CD4-positive, CD25-positive, alpha-beta regulatory T cell (primary cell): ENCODE measurements at regions not wholly inside any gene's neighbourhood (a gene's known extent, or its start where the extent isn't known, plus 50 kb on each side); places are given as distances from the start of the nearest gene placed in this dataset.

ENCODE experiments used
- ATAC-seq, 2 donors: fragments of 150-1000 bp; cut with Tn5 transposase; one replicate each; pipeline ENCODE4 v1.10.0; 2021; ENCODE audit warnings: low read depth in 2 of 2, moderate number of reproducible peaks in 2 of 2, moderate library complexity in 1 of 2
- DNase-seq, 3 donors: peaks; one replicate each; pipeline versions ENCODE4 v3.0.0 to v3.0.0-alpha.2; 2012 to 2022; ENCODE audit warnings: mixed read lengths in 1 of 3
- H3K27ac ChIP-seq: one replicate; pipeline ENCODE4 v1.7.0; 2013; ENCODE audit warnings: mild to moderate bottlenecking, low read length; ENCODE audit not compliant: insufficient read depth, poor library complexity, severe bottlenecking
- H3K27me3 ChIP-seq: one replicate; pipeline ENCODE4 v1.7.0; 2013; ENCODE audit warnings: low read length; ENCODE audit not compliant: control insufficient read depth, insufficient read depth
- H3K36me3 ChIP-seq: one replicate; pipeline ENCODE4 v1.7.0; 2013; ENCODE audit warnings: mild to moderate bottlenecking, low read length, moderate library complexity; ENCODE audit not compliant: control insufficient read depth, insufficient read depth
- H3K4me1 ChIP-seq: 2 replicates; pipeline ENCODE4 v1.7.0; 2013; ENCODE audit warnings: mild to moderate bottlenecking, low read length; ENCODE audit not compliant: insufficient read depth, control insufficient read depth, poor library complexity, severe bottlenecking
- H3K4me3 ChIP-seq: one replicate; pipeline ENCODE4 v1.7.0; 2013; ENCODE audit warnings: low read depth, mild to moderate bottlenecking, low read length, moderate library complexity
- H3K9me3 ChIP-seq, 2 experiments: 1 replicate in 1 of 2; 2 replicates in 1 of 2; pipeline ENCODE4 v1.7.0; 2013; ENCODE audit warnings: low read length in 2 of 2, mild to moderate bottlenecking in 1 of 2, moderate library complexity in 1 of 2; ENCODE audit not compliant: control insufficient read depth in 2 of 2
- H3K27ac Mint-ChIP-seq, 3 donors: one replicate each; pipeline ENCODE4 v1.8.0; 2020 to 2022; ENCODE audit warnings: mild to moderate bottlenecking in 3 of 3, mixed read lengths in 3 of 3, moderate library complexity in 2 of 3
- H3K27me3 Mint-ChIP-seq: one replicate; pipeline ENCODE4 v1.8.0; 2022; ENCODE audit warnings: mild to moderate bottlenecking, mixed read lengths
- H3K36me3 Mint-ChIP-seq: one replicate; pipeline ENCODE4 v1.8.0; 2020; ENCODE audit warnings: mixed read lengths
- H3K4me1 Mint-ChIP-seq, 4 donors: one replicate each; pipeline ENCODE4 v1.8.0; 2020 to 2022; ENCODE audit warnings: mixed read lengths in 4 of 4, mild to moderate bottlenecking in 1 of 4
- H3K4me3 Mint-ChIP-seq, 4 donors: one replicate each; pipeline ENCODE4 v1.8.0; 2020 to 2022; ENCODE audit warnings: mild to moderate bottlenecking in 4 of 4, mixed read lengths in 4 of 4, moderate library complexity in 3 of 4
- H3K9me3 Mint-ChIP-seq, 7 donors: one replicate each; pipeline ENCODE4 v1.8.0; 2020 to 2022; ENCODE audit warnings: mixed read lengths in 7 of 7, mild to moderate bottlenecking in 3 of 7, moderate library complexity in 2 of 7

DNA sequence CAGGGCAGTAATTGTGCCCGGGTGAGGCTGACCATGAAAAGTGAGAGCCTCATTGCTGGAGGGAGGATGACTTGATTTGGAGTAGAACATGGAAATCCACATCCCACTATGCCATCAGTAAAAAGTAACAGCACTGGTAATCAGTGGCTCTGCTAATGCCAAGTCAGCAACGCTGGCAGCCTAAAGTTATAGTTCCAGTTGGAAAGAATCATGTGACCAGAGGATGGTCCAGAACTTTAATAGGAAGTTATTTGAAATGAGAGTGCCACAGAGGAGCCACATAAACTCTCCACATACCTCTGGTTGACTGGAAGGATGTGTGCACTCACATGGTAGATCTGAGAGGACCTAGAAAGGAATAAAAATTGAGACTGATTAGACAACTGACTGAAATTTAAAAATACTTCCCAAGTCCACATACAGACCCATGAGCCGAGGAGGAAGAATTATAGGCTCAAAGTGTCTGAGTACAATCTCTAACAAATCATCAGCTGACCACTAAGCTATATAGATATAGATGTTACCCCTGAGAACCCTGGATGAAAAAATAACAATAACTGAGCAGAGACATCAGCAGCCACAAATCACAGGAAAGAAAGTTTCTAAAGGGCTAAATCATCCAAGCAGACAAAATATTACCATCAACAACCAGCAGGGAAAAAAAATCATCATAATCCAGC lies 346.8 kb downstream of the STK39 start:
- H3K36me3 ChIP-seq: no peaks in the 10 kb centered on the region
- no peak overlapping the region for H3K27ac ChIP-seq
- peaks cover 0 to 4% (median 0%) of the 10 kb centered on the region in 4 donors for H3K4me1 Mint-ChIP-seq
- H3K9me3 Mint-ChIP-seq: peaks cover 0 to 5% (median 0%) of the 10 kb centered on the region in 7 donors
- no peak for DNase-seq
- H3K36me3 Mint-ChIP-seq: no peaks in the 10 kb centered on the region
- no peaks in the 10 kb centered on the region for H3K4me1 ChIP-seq
- H3K4me3 ChIP-seq: no peak overlapping the region
- H3K4me3 Mint-ChIP-seq: no peak overlapping the region
- no peak overlapping the region for H3K27ac Mint-ChIP-seq
- no peak for ATAC-seq
- H3K27me3 ChIP-seq: peaks cover 2% of the 10 kb centered on the region
- no peaks in the 10 kb centered on the region for H3K9me3 ChIP-seq
- H3K27me3 Mint-ChIP-seq: peaks cover 6% of the 10 kb centered on the region

DNA sequence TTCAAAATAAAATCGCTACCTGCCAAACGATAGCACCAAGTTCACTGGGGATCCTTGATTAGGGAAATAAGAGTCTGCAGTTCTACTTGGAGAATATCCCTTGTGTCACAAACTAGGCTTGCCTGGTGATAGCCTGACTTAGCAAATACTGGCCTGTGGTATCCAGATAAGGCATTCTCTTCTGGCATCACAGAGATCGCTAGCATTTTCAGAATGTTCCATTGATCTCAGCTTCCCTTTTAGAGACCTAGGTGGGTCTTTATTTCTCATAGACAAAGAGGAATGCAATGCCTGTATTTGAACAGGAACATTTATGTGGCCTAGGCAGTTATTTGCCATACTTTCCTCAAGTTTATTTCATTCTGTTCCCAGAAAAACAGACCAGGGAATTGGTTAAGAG lies 349.1 kb downstream of the STK39 start:
- ATAC-seq: no peak
- Mint-ChIP-seq H3K36me3 (no peaks in the 10 kb centered on the region), H3K9me3 (peaks cover 0 to 5% (median 0%) of the 10 kb centered on the region in 7 donors), H3K4me3 (no peak overlapping the region), H3K4me1 (peaks cover 0 to 2% (median 0%) of the 10 kb centered on the region in 4 donors), H3K27me3 (peaks cover 2% of the 10 kb centered on the region), H3K27ac (no peak overlapping the region)
- no peaks in the 10 kb centered on the region for H3K4me1 ChIP-seq
- no peaks in the 10 kb centered on the region for H3K9me3 ChIP-seq
- no peaks in the 10 kb centered on the region for H3K36me3 ChIP-seq
- H3K27ac ChIP-seq: no peak overlapping the region
- no peak for DNase-seq
- peaks cover 2% of the 10 kb centered on the region for H3K27me3 ChIP-seq
- no peak overlapping the region for H3K4me3 ChIP-seq

DNA sequence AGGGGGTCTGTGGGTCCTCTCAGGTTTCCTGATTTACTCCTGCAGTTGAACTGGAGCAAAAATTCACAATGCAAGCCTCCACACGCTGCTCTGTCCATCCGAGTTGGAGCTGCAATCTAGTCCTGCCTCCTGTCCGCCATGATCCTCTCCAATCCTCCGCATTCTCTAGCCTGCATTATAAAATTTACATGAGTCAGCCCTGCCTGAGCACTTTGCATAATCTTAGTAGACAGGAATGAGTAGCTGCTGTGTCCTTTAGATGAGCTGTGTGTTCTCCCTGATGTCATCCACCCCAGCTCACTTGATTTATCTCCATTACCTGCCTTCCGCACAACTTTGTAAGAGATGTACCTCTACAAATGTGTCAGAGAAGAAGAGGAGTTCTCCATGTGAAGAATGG lies 355.6 kb downstream of the STK39 start:
- H3K36me3 Mint-ChIP-seq: no peaks in the 10 kb centered on the region
- Histone ChIP-seq H3K27ac (no peak overlapping the region), H3K4me3 (no peak overlapping the region), H3K9me3 (no peaks in the 10 kb centered on the region), H3K4me1 (no peaks in the 10 kb centered on the region), H3K36me3 (no peaks in the 10 kb centered on the region), H3K27me3 (no peaks in the 10 kb centered on the region)
- ATAC-seq (no peak), DNase-seq (no peak)
- no peak overlapping the region for H3K4me3 Mint-ChIP-seq
- H3K9me3 Mint-ChIP-seq: peaks cover 0 to 18% (median 7%) of the 10 kb centered on the region in 7 donors
- H3K27me3 Mint-ChIP-seq: peaks cover 15% of the 10 kb centered on the region
- H3K4me1 Mint-ChIP-seq: no peaks in the 10 kb centered on the region
- no peak overlapping the region for H3K27ac Mint-ChIP-seq

DNA sequence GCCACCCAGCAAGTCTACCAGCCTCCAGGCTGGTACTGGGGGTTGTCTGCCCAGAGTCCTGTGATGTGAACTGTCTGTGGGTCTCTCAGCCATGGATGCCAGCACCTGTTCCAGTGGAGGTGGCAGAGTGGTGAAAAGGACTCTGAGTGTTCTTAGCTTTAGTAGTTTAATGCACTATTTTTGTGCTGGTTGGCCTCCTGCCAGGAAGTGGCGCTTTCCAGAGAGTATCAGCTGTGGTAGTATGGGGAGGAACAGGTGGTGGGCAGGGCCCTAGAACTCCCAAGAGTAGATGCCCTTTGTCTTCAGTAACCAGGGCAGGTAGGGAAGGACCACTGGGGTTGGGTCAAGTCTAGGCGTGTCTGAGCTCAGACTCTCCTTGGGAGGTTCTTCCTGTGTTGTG lies 356.7 kb downstream of the STK39 start:
- Mint-ChIP-seq H3K9me3 (peaks cover 0 to 18% (median 7%) of the 10 kb centered on the region in 7 donors), H3K36me3 (no peaks in the 10 kb centered on the region), H3K4me3 (no peak overlapping the region), H3K4me1 (no peaks in the 10 kb centered on the region), H3K27ac (no peak overlapping the region), H3K27me3 (peaks cover 16% of the 10 kb centered on the region)
- Histone ChIP-seq H3K27ac (no peak overlapping the region), H3K36me3 (no peaks in the 10 kb centered on the region), H3K27me3 (no peaks in the 10 kb centered on the region), H3K4me3 (no peak overlapping the region), H3K9me3 (no peaks in the 10 kb centered on the region), H3K4me1 (no peaks in the 10 kb centered on the region)
- DNase-seq: no peak
- ATAC-seq: no peak

DNA sequence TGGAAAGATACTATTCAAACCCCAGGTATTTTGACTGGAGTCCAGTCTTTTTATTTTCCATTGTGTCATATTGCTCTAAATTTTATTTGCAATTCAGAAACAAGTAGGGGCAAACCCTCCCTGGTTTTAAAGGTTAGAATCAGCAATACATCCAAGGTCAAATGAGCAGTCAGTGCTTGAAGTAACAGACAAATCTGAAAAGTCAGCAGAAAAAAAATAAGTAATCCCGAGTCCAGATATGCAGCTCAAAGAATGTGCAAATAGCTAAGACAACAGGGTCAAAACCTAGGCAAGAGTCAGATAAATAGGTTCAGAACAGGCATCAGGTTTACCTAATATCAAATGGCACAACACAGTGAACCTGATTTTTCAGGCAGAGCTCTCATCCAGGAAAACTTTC lies 367.0 kb downstream of the STK39 start:
- Histone ChIP-seq H3K4me3 (no peak overlapping the region), H3K4me1 (no peaks in the 10 kb centered on the region), H3K36me3 (no peaks in the 10 kb centered on the region), H3K9me3 (no peaks in the 10 kb centered on the region), H3K27ac (no peak overlapping the region), H3K27me3 (peaks cover 1% of the 10 kb centered on the region)
- peaks cover 0 to 3% (median 0%) of the 10 kb centered on the region in 7 donors for H3K9me3 Mint-ChIP-seq
- H3K4me1 Mint-ChIP-seq: no peaks in the 10 kb centered on the region
- H3K36me3 Mint-ChIP-seq: no peaks in the 10 kb centered on the region
- H3K4me3 Mint-ChIP-seq: no peak overlapping the region
- H3K27ac Mint-ChIP-seq: no peak overlapping the region
- ATAC-seq (no peak), DNase-seq (no peak)
- H3K27me3 Mint-ChIP-seq: peaks cover 5% of the 10 kb centered on the region

DNA sequence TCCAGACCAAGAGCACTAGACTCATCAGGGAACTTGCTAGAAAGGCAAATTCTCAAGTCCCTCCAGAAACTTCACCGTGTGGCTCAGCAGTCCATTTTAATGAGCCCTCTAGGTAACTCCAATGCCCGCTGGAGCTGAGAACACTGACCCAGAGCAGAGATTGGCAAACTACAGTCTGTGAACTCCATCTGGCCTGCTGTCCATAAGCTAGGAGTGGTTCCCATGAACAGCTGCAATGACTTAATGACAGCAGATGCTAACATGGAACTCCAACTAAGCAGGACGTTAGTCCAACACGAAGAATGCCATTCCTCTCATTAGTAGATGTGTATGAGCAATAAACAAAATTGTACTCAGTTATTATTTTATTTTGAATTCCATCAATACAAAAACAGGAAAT lies 371.9 kb downstream of the STK39 start:
- Histone ChIP-seq H3K9me3 (no peaks in the 10 kb centered on the region), H3K27ac (no peak overlapping the region), H3K36me3 (no peaks in the 10 kb centered on the region), H3K4me1 (no peaks in the 10 kb centered on the region), H3K27me3 (no peaks in the 10 kb centered on the region), H3K4me3 (no peak overlapping the region)
- no peaks in the 10 kb centered on the region for H3K27me3 Mint-ChIP-seq
- H3K4me3 Mint-ChIP-seq: no peak overlapping the region
- no peak for DNase-seq
- H3K36me3 Mint-ChIP-seq: no peaks in the 10 kb centered on the region
- H3K4me1 Mint-ChIP-seq: peaks cover 0 to 4% (median 0%) of the 10 kb centered on the region in 4 donors
- H3K27ac Mint-ChIP-seq: no peak overlapping the region
- H3K9me3 Mint-ChIP-seq: peaks cover 0 to 5% (median 0%) of the 10 kb centered on the region in 7 donors
- ATAC-seq: no peak

DNA sequence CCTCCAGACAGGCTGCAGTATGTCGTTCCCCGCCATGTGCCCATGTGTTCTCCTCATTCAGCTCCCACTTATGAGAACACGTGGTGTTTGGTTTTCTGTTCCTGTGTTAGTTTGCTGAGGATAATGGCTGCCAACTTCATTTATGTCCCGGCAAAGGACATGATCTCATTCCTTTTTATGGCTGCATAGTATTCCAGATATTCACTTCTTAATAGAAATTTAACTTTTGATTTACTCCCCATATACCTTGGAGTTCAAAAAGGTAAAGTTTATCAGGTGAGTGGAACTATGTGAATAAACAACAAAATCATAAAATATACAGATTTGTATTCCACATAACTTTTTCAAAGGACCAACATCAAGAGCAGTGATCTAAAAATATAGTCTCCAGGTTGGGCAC lies 372.6 kb downstream of the STK39 start:
- Histone ChIP-seq H3K27ac (no peak overlapping the region), H3K4me1 (no peaks in the 10 kb centered on the region), H3K27me3 (no peaks in the 10 kb centered on the region), H3K4me3 (no peak overlapping the region), H3K9me3 (no peaks in the 10 kb centered on the region), H3K36me3 (no peaks in the 10 kb centered on the region)
- no peaks in the 10 kb centered on the region for H3K27me3 Mint-ChIP-seq
- H3K9me3 Mint-ChIP-seq: peaks cover 0 to 5% (median 0%) of the 10 kb centered on the region in 7 donors
- no peak overlapping the region for H3K4me3 Mint-ChIP-seq
- no peak for ATAC-seq
- H3K4me1 Mint-ChIP-seq: peaks cover 0 to 4% (median 0%) of the 10 kb centered on the region in 4 donors
- no peaks in the 10 kb centered on the region for H3K36me3 Mint-ChIP-seq
- DNase-seq: no peak
- no peak overlapping the region for H3K27ac Mint-ChIP-seq

DNA sequence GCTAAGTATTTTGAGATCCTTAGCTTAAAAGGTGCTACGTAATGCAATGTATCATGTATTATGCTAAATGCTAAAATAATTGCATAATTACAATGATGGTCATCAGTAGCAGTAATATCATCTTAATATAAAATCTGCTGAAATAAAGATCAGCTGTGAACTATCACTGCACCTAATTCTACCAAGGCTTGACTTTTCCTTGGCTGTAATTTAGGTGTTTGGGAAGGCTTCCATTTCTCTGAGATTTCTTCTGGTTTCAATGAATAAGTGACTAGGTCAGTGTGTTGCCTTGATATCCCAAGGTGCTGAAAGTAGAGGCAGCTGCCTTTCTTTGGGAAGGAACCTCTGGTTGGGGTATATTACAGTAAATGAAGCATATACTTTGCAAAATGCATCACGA lies 376.1 kb downstream of the STK39 start:
- ATAC-seq (no peak), DNase-seq (no peak)
- Histone ChIP-seq H3K27me3 (no peaks in the 10 kb centered on the region), H3K4me3 (no peak overlapping the region), H3K9me3 (no peaks in the 10 kb centered on the region), H3K4me1 (no peaks in the 10 kb centered on the region), H3K27ac (no peak overlapping the region), H3K36me3 (no peaks in the 10 kb centered on the region)
- peaks cover 0 to 5% (median 0%) of the 10 kb centered on the region in 7 donors for H3K9me3 Mint-ChIP-seq
- H3K4me3 Mint-ChIP-seq: no peak overlapping the region
- no peaks in the 10 kb centered on the region for H3K36me3 Mint-ChIP-seq
- H3K4me1 Mint-ChIP-seq: peaks cover 0 to 4% (median 0%) of the 10 kb centered on the region in 4 donors
- no peak overlapping the region for H3K27ac Mint-ChIP-seq
- H3K27me3 Mint-ChIP-seq: no peaks in the 10 kb centered on the region
